WI38 (cell line): ENCODE measurements at regions not wholly inside any gene's neighbourhood (a gene's known extent, or its start where the extent isn't known, plus 50 kb on each side); places are given as distances from the start of the nearest gene placed in this dataset.

ENCODE experiments used
- H3K4me3 ChIP-seq: 2 replicates; pipeline ENCODE4 v1.5.1; 2011; ENCODE audit warnings: low read depth, mild to moderate bottlenecking, control low read depth, low read length
- TF ChIP-seq, protein P1 (sequence below): IDR thresholded peaks from 2 replicates; pipeline ENCODE4 v1.5.1; 2012; ENCODE audit warnings: low read depth, mild to moderate bottlenecking, control low read depth, low read length

DNA sequence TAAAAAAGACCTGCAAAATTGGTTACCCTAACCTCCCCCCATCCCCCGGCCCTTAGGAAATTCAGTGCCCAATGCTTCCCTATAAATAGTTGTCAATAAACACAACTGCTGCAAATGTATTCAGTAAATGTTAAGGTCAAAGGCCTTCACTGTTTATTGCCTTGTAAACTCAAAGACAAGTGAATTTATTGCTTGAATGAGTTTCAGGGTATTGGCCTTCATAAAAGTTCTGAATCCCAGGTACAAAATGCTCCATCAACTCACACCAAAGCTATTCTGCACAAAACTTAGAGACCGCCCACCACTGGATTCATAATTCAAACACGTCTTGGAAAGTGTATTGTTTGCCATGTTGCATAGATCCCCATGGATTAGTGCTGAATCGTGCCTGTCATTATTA, 63.3 kb upstream of the CDKN3 start:
- no peak overlapping the region for H3K4me3 ChIP-seq
- TF ChIP-seq, protein P1, sequence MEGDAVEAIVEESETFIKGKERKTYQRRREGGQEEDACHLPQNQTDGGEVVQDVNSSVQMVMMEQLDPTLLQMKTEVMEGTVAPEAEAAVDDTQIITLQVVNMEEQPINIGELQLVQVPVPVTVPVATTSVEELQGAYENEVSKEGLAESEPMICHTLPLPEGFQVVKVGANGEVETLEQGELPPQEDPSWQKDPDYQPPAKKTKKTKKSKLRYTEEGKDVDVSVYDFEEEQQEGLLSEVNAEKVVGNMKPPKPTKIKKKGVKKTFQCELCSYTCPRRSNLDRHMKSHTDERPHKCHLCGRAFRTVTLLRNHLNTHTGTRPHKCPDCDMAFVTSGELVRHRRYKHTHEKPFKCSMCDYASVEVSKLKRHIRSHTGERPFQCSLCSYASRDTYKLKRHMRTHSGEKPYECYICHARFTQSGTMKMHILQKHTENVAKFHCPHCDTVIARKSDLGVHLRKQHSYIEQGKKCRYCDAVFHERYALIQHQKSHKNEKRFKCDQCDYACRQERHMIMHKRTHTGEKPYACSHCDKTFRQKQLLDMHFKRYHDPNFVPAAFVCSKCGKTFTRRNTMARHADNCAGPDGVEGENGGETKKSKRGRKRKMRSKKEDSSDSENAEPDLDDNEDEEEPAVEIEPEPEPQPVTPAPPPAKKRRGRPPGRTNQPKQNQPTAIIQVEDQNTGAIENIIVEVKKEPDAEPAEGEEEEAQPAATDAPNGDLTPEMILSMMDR = no peak

DNA sequence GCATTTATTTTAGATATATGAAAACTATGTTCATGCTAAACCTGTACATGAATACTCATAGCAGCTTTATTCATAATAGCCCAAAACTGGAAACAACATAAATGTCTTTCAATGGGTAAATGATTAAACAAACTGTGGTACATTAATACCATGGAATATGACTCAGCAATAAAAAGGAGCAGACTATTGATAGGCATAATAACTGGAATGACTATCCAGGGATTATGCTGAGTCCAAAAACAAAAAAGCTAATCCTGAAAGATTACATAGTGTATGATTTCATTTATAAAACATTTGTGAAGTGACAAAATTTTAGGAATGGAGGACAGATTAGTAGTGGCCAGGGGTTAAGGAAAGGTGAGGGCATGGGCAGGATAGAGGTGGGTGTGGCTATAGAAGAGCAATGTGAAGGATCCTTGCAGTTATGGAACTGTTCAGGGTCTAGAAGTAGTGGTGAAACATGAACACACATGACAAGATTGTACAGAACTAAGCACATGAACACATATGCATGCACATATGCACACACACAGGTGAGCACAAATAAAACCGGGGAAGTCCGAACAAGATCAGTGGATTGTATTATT, 61.1 kb upstream of the CDKN3 start:
- no peak overlapping the region for H3K4me3 ChIP-seq
- TF ChIP-seq, protein P1 = no peak

DNA sequence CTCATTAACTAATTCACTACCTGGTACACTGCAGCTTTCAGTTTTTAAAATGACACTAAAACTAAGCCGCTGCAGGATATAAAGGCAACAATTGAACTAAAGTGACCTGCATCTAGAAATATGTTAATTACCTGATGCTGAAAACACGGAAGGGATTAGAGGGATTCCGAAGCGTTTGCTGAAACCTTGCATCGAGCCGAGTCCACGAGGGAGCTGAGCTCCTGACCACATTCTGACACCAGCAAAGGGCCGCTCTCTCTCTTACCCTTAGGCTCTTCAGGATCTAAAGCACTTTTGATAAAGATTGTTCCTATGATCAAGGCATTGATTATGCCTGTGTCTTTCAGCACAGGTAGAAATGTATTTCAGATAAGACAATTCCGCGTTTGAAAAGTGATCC, 59.5 kb upstream of the CDKN3 start:
- TF ChIP-seq, protein P1 = no peak
- H3K4me3 ChIP-seq = no peak overlapping the region

DNA sequence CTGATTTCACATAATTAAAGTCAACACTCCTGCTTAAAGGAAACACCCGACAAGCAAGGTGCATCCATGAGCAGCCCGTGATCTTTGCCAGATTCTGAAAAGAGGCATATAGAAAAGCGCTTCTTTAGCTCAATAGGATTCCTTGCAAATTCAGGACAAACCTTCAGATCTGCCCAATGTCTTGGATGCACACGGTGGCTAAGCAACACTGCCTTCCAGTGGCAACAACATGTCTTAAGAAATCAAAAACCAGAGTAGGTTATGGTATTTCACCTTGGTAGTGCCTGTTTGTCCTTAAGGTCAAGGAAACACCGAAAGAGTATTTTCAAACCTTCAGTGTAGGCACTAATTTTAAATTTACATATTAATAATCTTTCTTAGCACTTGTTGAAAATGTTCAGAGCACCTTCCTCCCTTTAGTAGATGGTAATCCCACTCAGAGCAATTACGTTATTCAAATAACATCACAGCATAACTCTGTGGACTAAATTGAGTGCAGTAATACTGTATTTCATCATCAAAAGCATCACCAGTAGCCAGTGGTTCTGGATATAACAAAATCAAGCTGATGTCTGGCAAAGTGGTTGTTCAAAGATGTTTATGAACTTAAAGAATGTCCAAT, 58.0 kb upstream of the CDKN3 start:
- TF ChIP-seq, protein P1 = no peak
- H3K4me3 ChIP-seq = no peak overlapping the region

DNA sequence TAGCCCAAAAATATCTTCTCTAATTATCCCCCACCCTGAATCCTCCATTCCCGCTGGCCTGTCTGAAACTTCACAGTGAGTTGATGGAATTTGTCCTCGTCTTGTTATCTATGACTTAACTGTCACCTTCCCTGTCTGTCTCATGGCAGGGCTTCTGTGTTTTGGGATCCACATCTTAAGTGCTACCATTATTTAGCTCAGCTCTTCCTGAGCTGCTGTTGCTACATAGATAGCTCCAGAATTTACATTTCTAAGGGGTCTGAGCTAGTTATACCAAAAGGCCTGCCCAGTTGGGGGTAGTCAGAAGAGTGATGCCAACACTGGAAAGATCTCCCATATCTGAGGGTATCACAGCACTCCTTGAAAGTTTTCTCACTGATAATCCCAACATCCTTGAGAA, 57.0 kb upstream of the CDKN3 start:
- H3K4me3 ChIP-seq = no peak overlapping the region
- TF ChIP-seq, protein P1 = no peak

DNA sequence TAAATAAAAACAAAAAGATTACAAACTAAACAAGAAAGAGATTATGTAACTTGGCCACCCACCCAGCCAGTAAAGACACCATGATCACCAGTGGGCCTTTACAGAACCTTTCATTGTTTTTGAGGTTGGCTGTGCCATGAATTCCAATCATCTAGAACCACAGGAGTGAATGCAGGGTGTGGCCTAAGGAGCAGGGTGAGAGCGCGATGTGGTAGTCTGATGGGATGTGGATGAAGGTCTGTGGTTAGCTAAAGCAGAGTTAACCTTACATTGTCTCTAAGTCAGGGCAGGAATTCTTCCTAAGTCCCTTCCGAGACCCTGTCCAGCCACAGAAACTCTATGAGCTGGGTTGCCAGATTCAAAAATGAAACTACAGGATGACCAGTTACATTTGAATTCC, 54.0 kb upstream of the CDKN3 start:
- H3K4me3 ChIP-seq = no peak overlapping the region
- TF ChIP-seq, protein P1 = no peak

DNA sequence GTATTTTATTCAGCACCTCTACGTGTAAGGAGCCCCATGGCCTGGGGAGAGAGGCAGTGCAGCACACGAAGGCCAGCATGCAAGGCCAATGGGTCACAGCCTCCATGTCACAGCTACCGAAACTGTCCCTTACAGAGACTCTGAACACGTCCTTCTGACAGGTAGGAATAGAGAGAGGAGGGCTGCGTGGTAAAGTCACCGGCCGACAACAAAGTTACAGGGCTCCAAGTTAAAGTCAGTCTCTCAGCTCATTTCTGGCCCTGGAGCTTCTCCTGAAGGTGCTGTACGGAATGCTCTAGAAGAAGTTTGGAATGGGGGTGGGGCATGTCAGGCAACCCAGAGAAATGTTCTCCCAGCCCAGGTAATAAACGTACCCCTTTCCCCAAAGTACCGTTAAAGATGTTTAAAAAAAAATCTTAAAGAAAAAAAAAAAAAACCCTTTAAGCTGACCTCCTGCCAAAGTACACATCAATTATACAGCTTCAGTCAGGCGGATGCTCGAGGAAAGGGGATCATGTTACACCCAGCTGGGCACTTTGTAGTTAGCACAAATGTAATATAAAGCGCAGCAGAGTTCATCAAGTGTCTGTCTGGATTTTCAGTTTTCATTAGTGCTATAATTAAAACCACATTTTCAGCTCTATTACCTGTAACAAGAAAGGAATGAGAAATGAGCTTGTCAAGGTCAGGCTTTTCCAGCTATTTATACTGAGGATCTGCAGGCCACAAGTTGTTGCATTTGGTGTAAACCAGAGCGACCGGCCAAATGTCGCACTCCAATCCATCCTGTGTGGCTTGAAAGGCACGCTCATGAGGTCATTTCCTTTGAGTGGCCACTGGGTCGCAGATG, 53.3 kb upstream of the CDKN3 start:
- no peak overlapping the region for H3K4me3 ChIP-seq
- TF ChIP-seq, protein P1 = no peak
